ENCODE measurements at regions not wholly inside any gene's neighbourhood (a gene's known extent, or its start where the extent isn't known, plus 50 kb on each side); places are given as distances from the start of the nearest gene placed in this dataset.
"Not testable (repeated sequence)": the region's sequence is repeated elsewhere in the genome, so short reads cannot be mapped to it uniquely, and the experiment has no call there.

DNA sequence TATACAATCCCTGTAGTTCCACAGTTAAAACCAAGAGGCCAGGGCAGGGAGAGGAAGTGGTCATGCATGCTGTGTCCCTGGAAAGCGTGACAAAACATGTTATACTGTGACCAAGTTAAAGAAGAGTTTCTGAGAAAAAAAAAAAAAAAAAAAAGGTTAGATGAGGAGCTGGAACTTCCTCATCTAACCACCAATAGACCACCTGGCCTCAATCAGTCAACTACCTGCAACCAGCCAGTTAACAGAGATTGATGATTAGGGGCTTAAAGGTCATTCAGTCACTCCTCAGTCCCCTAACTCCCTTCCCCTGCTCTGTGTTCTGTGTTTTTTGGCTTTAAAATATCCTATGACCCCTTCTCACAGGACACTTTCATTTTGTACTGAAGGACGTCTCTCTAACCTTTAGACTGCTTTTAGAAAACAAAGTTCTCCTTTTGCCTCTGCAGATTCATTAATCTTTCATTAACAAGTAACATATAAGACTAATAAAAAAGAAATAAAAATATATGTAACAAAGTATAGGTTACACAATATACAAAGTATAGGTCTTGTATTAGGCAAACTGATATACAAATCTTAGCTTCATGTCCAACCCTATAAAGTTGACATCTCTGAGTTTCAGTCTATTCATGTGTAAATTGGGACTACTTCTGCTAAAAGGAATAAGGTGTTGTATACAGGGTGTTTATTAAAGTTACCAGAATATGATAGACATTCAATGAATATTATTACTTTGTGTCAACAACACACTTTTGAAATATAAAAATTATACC is 179.1 kb upstream of the NDST4 start:
- no peak for DNase-seq

DNA sequence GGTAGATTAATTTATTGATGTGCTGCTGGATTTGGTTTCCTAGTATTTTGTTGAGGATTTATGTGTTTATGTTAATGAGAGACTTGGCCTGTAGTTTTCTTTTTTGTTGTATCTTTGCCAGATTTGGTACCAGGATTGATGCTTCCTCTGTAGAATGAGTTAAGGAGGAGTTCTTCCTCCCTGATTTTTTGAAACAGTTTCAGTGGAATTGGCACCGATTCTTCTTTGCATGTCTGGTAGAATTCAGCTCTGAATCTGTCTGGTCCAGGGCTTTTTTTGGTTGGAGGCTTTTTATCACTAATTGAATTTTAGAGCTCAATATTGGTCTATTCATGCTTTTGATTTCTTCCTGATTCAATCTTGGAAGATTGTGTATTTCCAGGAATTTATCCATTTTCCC is 174.0 kb upstream of the NDST4 start:
- no peak for DNase-seq

DNA sequence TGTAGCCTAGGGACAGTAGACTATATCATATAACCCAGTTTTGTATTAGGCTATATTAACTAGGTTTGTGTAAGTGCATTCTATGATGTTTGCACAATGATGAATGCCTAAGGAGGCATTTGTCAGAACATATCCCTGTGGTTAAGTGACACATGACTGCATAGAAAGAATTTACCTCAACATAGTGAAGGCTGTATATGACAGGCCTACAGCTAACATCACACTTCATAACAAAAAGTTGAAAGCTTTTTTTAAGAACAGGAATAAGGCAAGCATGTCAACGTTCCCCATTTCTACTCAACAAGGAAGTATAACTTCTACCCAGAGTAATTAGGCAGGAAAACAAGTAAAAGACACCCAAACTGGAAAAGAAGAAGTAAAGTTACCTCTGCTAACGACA is 165.9 kb upstream of the NDST4 start:
- DNase-seq = no peak

DNA sequence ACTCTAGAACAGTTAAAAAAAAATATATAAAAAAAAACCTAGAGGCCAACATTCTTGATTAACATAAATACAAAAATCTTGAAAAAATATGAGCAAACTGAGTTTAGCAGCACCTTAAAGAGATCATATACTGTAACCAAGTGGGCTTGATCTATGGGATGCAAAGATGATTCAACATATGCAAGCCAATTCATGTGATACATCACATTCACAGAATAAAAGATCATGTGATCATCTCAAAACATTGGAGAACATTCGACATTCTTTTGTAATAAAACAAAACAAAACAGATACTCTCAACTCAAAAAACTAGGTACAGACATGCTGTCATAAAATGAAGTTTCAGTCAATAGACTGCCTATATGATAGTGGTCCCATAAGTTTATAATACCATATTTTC is 165.4 kb upstream of the NDST4 start:
- DNase-seq = no peak

DNA sequence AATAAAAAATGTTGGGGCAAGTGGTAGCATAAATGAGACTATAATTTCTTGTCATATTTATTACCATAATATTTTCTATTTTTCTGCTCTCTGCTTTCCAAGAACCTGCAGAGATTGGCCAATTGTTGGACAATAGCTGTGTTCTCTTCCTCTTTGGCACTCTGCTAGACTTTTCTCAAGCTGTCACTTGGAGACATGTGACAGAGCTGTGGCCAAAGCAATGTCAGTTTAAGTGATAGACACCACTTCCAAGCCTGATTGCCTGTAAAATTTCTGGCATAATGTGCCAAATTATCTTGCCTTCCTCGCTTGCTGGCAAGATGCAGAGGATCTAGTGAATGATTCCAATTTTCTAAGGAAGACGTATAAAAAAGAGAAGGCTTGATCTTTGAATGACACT is 162.2 kb upstream of the NDST4 start:
- no peak for DNase-seq

DNA sequence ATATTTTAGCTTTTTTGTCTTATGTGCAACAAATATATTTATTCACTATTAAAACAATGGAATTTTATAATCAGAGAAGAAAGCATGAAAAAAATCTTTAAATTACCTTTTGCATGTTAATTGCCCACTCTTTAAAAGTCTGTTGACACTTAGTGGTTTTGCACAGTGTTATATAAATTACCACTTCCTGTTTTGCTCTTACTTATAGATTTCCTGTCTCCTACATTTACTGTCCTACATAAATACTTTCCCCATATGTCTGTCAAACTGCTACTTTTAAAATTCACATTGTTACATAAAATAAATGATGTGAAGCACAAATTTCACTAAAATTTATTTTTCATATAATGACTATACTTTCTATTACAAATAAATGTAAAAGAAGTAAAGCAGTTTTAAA is 161.1 kb upstream of the NDST4 start:
- DNase-seq = no peak

DNA sequence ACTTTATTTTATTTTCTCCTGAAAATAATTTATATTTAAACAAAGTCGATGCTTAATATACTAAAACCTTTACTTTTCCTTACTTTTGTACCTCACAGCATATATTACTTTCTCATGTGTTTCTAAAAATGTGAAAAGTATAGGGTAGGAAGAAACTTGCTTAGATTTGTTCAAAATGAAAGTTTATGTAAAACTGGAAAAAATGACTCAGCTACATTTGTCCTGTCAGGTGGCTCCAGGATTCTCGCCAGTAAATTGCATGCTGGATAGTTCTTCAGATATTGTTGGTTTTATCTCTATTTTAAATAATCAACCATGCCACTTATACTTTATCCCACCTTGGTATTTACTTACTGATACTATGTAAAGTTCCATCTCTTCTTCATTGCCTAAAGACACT is 159.2 kb upstream of the NDST4 start:
- DNase-seq = no peak

DNA sequence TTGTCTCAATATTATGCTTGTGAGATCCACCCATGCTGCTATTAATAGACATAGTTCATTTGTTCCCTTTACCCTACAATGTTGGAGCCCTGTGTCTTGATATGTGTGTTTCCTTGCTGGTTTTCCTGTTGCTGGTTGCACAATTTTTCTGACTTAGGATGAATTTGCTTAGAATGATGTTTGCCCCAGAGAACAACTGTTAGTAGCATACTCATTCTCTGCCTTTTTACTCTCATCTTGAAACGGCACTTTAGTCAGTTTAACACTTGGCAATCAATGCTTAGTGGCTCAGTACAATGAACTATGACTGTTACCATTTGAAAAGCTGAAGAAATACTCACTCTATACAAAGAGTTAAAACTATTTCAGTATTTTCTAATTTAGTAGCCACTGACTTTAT is 158.8 kb upstream of the NDST4 start:
- no peak for DNase-seq

DNA sequence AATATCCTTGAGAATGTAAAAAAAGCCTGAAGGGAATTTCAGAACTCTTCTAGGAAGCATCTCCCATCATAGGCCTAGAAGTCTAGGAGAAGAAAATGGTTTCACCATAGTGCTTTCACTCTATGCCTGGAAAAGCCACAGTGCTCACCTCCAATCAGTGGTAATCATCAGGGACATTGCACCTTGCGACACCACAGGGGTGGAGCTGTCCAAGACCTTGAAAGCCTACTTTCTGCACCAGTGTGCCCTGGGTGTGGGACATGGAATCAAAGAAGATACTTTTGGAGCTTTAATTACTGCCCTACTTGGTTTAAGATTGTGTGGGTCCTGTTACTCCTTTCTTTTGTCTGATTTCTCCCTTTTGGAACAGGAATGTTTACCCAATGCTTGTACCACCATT is 146.8 kb upstream of the NDST4 start:
- no peak for DNase-seq

DNA sequence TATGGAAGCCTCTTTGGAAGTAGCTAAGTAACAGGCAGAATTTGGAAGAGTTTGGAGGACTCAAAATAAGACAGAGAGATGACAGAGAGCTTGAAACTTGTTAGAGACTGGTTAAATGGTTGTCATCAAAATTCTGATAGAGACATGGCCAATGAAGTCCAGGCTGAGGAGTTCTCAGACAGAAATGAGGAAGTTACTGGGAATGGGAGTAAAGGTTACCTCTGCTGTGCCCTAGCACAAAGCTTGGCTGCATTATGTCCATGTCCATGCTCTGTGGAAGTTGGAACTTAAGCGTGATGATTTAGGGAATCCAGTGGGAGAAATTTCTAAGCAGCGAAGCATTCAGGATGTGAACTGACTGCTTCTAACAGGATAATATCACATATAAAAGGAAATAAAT is 146.2 kb upstream of the NDST4 start:
- DNase-seq = no peak

DNA sequence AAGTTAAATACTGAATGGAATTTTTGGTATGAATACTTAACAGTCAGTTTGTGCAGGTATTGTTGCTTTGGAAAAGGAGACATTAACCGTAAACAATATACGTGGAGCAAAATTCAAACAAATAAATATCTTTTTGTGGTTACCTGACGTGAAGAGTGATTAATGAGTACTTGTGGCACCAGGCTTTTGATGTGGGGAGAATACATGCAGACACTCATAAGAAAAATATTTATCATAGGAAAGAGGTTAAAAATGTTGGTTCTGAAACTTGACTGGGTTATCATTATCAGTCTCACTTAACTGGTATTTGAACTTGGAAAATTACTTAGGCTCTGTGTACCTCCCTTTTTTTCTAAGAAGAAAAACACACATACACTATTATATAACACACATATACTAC is 136.4 kb upstream of the NDST4 start:
- no peak for DNase-seq

DNA sequence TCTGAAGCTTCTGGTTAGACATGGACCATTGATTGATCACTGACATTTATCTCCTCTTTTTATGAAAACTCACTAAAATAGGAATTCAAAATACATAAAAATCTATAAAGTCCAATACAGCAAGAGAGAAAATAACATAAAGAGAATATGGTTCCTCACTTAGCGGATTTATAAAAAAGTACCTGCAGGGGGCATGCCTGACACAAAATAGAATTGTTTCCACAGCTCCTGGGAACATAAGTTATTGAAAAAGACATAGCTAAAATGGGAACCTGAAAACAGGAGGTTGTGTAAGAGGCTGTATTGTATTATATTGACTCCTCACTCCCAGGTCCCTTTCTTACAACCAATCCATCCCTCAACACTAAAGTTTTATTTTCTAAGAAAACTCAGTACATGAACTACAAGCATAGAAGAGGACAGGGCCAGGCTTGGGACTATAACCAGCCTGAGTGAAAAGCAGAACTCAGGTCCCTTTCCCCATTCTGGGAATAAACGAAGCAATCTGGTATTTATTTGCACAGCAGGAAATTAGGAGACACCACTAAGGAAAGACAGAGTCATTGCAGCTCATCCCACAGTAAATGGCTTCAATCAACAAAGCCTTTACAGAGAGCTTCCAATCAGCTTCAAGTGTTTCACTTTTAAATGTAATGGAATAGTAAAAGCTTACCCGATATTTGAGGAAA is 121.1 kb upstream of the NDST4 start:
- DNase-seq = no peak

DNA sequence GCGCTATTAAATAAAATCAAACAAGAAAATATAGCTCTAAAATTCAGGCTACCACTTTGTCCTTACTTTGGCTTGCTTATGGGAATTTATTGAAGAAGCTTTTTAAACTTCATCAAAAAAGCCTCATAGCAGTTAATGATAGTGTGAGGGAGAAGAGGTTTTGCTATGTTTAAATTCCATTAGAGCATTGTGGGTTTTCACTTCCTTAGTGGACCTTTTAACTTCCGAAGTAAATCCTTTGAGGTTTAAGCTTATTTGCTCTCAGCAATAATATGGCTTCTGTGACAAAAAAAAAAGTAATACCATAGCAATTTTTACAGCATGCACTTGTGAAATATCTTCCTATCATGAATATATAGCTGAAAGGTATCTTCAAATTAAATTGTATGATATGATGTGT is 120.2 kb upstream of the NDST4 start:
- DNase-seq = no peak

DNA sequence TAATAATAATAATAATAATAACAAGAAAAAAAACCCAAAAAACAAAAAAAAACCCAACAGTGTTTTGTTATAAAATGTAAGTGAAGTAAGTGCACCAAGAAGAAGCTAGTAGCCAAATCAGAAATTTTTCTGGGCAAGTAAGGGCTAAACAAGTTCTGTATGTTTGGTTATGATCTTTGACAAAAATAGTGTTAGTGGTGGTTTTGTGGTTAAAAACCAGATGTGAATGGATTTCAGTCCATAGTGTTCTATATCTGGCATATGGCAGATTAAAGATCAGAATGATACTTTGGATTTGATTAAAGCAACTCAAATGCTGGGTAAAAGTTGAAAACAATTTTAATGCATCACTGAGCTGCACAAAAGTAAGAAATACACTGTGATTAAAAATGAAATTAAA is 116.5 kb upstream of the NDST4 start:
- no peak for DNase-seq

DNA sequence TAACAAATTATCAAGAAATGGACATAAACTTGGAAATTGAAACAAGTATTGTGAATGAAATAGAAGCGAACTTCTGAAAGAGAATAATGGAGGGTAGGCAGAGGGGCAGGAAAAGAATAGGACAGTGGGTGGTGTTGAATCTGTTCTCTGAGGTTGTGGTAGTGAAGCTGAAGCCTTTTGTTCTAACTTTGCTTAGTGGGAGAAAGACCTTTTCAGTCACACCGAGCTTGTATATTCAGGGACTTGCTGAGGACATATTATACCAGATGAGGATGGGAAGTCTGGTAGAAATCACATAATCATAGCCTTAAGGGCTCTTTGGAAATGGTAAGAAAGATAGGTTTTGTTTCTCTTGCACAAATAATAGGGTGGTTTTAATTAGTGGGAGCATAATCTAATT is 115.4 kb upstream of the NDST4 start:
- no peak for DNase-seq

DNA sequence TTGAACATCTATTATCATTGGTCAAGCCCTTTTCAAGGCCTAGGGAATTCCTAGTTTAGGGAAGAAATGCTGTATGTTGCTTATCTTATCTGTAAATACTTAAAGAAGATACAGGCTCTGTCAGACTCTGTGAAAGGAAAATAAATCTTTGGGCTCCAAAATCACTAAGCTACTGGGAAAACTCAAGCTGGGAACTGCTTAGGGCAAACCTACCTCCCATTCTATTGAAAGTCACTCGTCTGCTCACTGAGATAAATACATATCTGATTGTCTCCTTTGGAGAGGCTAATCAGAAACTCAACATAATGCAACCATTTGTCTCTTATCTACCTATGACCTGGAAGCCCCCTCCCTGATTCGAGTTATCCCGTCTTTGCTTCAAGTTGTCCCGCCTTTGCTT is 108.6 kb upstream of the NDST4 start:
- DNase-seq = no peak

DNA sequence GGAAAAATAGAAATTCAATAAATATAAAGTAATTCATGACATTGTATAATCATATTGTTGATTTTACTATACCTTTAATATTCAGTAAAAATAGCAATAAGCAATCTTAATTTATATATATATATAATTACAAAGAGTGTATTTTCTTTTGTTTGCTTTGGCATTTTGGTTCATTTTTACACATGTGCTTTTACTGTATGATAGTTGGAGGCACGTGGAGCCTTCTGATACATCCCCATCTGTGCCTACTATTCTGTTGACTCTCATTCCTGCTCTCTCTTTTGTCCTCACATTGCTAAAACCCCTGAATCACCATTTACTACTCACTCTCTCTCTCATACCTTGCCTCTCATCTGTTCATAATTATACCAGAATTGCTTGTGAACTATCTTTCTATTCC is 106.4 kb upstream of the NDST4 start:
- DNase-seq = no peak

DNA sequence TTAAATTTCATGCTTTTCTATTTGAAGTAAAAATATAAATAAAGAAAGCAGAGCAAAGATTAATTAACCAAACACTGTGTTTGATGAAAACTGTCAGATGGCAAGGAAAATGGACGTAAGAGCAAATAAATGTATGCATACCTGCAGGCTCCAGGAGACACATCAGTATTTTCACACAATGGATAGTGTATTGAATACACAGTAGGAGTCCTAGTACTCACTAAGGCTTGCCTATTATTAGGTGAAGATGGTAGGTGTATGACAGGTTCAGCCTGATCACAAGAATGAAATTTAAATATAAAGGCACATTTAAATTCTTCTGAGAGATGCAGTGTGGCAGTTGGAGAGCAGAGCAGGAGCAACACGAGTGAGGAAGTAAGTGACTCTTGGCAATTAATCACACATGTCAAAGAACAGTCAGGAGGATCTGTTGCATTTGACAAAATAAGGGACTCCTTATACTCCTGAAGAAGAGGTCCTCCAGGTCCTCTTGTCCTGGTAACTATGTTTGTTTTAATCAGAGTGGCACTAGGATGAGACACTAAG is 106.0 kb upstream of the NDST4 start:
- no peak for DNase-seq

DNA sequence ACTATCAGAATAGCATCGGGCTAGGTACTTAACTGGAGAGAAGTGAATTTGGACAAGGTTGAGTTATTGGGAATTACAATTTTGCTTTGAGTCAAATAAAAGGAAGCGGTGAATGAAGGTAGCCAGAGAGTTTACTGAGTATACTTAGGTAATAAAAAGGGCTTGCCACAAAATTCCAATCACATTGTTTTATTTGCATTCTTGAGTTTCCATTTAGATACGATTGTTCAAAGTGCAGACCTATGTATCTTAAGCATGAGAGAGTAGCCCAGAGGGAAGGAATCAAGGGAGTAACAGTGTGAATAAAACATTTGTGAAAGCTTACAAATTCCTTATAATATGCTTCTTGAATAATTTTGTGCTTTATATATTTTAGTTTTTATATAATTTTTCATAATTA is 102.5 kb upstream of the NDST4 start:
- DNase-seq = no peak

DNA sequence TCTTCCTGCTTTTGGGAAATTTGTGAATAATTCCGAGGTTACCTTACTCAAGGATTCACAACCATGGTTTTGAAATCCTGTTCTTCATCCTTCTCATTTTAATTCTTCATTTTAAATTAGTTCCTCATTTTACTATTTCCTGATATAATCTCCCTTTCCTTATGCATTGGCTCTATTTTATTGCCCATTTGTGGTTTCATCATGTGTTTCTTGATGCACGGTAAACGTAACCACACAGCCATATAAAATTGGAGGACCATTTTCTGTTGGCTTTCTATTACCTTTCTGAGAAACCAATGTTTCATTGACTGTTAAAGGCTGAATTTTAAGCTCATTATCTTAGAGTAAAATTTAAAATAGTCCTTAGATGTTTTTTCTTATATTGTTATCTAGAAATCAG is 100.3 kb upstream of the NDST4 start:
- peak; percentile 25 for DNase-seq

DNA sequence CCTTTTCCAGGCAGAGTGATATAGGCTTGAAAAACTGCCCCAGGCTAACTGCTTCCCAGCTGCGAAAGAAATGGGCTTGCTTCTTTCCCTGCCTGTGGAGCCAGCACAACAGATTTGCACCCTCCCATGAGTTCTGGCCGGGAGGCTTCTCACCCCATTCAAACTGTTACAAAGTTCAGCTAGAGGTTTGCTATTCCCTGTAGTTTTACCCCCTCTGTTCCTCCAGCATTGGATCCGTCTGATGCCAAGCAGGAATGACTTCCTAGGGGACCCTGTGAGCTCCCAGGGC is 87.6 kb upstream of the NDST4 start:
- DNase-seq = no peak

DNA sequence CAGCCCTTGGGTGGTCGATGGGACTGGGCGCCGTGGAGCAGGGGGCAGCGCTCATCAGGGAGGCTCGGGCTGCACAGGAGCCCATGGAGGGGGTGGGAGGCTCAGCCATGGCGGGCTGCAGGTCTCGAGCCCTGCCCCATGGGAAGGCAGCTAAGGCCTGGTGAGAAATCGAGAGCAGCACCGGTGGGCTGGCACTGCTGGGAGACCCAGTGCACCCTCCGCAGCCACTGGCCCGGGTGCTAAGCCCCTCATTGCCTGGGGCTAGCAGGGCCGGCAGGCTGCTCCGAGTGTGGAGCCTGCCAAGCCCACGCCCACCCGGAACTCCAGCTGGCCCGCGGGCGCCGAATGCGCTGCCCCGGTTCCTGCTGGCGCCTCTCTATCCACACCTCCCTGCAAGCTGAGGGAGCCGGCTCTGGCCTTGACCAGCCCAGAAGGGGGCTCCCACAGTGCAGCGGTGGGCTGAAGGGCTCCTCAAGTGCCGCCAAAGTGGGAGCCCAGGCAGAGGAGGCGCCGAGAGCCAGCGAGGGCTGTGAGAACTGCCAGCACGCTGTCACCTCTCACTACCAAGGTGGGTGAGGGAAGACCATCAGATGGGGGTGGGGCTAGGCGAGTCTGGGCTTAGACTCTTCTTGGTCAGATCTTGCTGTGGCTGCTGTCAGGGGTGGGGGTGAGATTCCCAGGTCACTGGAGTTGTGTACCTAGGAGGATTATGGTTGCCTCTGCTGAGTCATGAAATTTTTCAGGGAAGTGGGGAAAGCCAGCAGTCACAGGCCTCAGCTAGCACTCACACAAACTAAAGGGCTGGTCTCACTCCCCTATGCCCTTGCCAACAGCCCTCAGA is 87.0 kb upstream of the NDST4 start:
- DNase-seq = not testable (repeated sequence)

DNA sequence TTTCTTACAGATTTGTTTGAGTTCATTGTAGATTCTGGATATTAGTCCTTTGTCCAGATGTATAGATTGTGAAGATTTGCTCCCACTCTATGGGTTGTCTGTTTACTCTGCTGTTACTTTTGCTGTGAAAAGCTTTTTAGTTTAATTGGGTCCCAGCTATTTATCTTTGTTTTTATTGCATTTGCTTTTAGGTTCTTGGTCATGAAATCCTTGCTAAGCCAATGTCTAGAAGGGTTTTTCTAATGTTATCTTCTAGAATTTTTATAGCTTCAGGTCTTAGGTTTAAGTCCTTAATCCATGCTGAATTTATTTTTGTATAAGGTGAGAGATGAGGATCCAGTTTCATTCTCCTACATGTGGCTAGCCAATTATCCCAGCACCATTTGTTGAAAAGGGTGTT is 81.2 kb upstream of the NDST4 start:
- not testable (repeated sequence) for DNase-seq

DNA sequence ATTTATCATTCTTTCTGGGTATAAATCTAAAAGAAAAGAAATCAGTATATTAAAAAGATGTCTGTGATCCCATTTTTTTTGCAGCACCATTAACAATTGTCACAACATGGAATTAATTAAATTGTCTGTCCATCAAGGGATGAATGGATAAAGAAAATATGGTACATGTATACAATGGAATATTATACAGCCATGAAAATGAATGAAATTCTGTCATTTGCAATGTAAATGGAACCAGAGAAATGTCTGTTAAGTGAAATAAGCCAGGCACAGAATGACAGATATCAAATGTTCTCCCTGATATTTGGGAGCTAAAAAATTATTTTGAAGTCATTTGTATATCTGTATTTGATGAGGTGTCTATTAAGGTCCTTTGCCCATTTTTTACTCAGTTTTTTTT is 77.1 kb upstream of the NDST4 start:
- no peak for DNase-seq

All from NCI-H526 treated with DMSO at 0.1 percent for 48 hours (cell line).